Fibroblast of lung (primary cell): ENCODE measurements at regions not wholly inside any gene's neighbourhood (a gene's known extent, or its start where the extent isn't known, plus 50 kb on each side); places are given as distances from the start of the nearest gene placed in this dataset.

Experiments
- EZH2 ChIP-seq: IDR thresholded peaks from 2 replicates; pipeline ENCODE4 v1.5.1; 2012; ENCODE audit warnings: low read length, control low read depth, mild to moderate bottlenecking; ENCODE audit errors: missing control alignments
- TF ChIP-seq, protein P1 (sequence below), 2 donors: IDR thresholded peaks in 1 of 2; conservative IDR thresholded peaks in 1 of 2; 1 replicate in 1 of 2; 2 replicates in 1 of 2; pipeline ENCODE4 v1.5.1; 2011 to 2012; ENCODE audit warnings: low read length in 2 of 2, control low read depth in 1 of 2, inconsistent platforms in 1 of 2, low read depth in 1 of 2, mild to moderate bottlenecking in 1 of 2

DNA sequence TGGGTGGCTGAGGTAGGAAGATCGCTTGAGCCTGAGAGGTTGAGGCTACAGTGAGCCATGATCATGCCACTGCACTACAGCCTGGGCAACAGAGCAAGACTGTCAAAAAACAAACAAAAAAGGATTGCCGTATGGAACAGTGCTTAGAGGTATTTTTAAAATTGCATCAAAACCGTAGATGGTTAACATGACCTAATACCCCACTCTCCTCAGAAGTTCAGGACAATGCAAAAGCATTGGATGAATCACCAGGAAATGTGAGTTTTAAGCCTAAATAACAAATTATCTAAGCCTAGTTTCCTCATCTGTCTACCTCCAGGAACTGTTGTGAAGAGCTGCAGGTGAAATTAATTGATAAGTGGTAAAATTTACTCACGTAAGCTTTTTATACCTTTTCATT lies 123.8 kb upstream of the ID4 start:
- TF ChIP-seq, protein P1, sequence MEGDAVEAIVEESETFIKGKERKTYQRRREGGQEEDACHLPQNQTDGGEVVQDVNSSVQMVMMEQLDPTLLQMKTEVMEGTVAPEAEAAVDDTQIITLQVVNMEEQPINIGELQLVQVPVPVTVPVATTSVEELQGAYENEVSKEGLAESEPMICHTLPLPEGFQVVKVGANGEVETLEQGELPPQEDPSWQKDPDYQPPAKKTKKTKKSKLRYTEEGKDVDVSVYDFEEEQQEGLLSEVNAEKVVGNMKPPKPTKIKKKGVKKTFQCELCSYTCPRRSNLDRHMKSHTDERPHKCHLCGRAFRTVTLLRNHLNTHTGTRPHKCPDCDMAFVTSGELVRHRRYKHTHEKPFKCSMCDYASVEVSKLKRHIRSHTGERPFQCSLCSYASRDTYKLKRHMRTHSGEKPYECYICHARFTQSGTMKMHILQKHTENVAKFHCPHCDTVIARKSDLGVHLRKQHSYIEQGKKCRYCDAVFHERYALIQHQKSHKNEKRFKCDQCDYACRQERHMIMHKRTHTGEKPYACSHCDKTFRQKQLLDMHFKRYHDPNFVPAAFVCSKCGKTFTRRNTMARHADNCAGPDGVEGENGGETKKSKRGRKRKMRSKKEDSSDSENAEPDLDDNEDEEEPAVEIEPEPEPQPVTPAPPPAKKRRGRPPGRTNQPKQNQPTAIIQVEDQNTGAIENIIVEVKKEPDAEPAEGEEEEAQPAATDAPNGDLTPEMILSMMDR (conservative IDR thresholded peaks at IDR 0.05 in 1 of 2, IDR thresholded peaks at IDR 0.05 in 1 of 2; ENCODE audit: low read depth in 1 of 2, low read length in 2 of 2) = no peak
- TF ChIP-seq EZH2 = no peak
